NCI-H510A (cell line): ENCODE measurements at regions not wholly inside any gene's neighbourhood (a gene's known extent, or its start where the extent isn't known, plus 50 kb on each side); places are given as distances from the start of the nearest gene placed in this dataset.

Experiments
- DNase-seq: peaks from one replicate; lab custom pipeline; 2025; lab: John Stamatoyannopoulos, UW

DNA sequence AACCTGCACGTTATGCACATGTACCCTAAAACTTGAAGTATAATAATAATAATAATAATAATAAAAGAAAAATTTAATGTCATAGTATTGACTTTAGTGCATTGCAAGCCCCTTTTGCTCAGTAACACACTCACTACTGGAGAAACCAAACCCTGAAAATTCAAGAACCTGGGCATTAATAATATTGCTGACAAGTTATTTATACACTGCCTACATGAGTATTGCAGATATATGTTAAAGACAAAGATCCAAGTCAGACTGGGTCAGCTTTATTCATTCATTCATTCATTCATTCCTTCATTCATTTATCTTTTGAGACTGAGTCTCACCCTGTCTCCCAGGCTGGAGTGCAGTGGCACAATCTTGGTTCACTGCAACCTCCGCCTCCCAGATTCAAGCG lies 1711.2 kb downstream of the TP53TG3F start:
- no peak for DNase-seq

GRCh38 chr16:35171106-35171505 lies 1711.7 kb downstream of the TP53TG3F start:
- DNase-seq: no peak

- DNase-seq: no peak
These were observed 1713.9 kb downstream of the TP53TG3F start for GRCh38 chr16:35173295-35173694.

- no peak for DNase-seq
These were observed 1714.6 kb downstream of the TP53TG3F start for GRCh38 chr16:35174016-35174415.

GRCh38 chr16:35176449-35176848 lies 1717.0 kb downstream of the TP53TG3F start:
- no peak for DNase-seq

GRCh38 chr16:35177851-35178250 lies 1718.4 kb downstream of the TP53TG3F start:
- no peak for DNase-seq

- DNase-seq: no peak
These were observed 1721.6 kb downstream of the TP53TG3F start for GRCh38 chr16:35180970-35181369.

DNA sequence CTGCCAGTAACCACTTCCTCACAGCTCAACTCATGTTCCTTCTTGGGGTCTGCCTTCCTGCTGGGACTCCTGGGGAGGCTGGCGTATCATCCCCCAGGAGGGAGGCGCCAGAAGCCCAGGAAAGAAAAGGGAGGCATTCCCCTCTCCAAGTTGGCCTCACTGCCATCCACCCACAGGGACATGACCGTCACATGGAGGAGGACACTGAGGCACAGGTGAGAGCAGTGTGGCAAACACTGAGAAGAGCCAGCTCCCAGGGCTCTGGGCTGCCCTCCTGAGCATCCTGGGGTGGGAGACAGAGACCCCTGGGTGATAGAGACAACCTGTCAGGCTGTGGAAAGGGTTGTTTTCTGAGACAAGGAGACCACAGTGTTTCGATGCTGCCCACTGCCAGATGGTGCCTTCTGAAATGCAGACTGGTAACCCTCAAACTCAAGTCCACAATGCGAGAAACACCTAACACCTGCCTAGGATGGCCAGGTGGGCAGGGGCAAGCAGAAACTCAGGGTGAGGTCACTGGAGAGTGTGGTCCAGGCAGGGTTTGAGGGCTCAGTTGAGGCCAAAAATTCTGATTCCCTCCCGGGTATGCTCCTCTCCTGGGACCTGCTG lies 1722.1 kb downstream of the TP53TG3F start:
- no peak for DNase-seq

DNA sequence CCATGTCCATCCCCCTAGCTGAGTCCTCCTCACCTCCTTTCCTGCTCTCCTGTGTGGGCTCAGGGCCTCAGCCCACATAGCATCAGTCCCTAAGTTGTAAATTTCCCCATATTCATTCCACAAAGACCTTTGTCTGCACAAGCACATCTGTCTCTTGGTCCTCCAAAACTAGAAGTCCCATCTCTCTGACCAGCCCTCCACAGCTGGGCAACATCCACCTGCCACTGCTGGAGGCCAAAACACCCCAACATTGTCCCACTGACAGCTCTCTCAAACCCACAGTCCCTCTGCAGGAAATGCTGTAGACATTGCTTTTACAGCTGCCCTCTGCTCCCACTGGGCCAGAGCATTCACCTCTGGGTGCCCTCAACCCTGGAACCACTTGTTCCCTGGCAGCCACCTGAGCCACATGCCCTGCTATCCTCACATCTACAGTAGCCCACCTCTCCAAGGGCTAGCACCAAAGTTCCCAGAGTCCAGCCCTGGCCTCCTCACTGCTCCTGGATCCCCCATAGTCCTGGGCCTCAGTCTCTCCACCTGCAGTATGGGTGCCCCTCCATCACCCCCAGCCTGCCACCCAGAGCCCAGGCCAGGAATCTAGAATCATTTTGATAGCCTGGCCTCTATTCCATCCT lies 1722.7 kb downstream of the TP53TG3F start:
- DNase-seq: no peak

GRCh38 chr16:35182943-35183550 lies 1723.6 kb downstream of the TP53TG3F start:
- DNase-seq: no peak

DNA sequence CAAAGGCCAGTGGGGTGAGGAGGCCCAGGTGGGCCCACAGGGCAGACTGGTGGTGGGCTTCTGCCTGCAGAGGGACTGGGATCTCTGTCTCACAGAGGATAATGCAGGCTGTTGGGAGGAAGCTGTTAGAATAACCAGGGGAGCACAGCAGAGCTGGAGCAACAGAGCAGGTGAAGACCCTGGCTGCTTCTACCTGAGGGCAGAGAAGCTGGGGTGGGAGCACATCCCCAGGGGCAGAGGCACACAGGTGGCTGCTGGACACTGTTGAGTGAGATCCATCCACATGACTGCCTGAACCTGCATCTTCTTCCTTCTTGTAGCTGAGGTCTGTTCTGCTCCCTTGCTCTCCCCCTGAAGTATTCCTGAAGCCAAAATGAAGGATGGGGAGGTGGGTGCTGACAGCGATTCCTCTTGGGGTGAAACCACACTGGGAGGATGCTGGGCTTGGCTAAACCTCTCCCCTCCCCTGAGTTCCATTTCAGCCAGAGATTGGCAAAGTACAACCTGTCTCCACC lies 1725.0 kb downstream of the TP53TG3F start:
- DNase-seq: no peak

DNA sequence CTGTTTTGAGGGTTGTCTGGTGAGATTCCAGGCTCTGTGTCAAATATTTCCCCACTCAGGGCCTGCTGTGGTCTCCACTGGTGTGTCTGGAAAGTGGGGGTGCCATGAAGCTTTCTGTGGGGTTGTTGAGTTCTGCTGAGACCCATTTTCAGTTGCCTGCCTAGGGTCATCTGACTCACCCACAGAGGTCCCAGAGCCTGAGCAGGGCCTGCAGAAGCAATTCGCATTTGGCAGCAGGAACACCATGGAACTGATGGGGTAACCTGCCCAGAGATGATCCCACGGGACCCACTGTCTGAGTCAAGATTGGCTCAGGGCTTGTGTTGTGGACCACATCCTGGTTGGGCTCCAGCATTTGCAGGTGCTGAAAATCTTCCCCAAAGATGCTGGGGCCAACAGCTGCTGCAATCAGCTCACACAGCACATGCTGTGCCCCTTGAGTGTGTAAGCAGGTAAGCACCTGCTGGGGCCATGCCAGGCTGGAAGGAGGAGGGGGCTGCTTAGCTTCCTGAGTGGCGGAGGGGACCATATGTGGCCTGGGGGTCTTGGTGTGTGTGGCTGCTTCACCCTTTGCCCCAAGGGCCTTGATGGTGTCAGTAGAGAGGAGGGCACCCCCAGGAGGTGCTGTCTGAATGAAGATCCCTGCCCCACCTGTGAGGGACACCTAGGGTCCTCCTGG lies 1726.1 kb downstream of the TP53TG3F start:
- DNase-seq: no peak

DNA sequence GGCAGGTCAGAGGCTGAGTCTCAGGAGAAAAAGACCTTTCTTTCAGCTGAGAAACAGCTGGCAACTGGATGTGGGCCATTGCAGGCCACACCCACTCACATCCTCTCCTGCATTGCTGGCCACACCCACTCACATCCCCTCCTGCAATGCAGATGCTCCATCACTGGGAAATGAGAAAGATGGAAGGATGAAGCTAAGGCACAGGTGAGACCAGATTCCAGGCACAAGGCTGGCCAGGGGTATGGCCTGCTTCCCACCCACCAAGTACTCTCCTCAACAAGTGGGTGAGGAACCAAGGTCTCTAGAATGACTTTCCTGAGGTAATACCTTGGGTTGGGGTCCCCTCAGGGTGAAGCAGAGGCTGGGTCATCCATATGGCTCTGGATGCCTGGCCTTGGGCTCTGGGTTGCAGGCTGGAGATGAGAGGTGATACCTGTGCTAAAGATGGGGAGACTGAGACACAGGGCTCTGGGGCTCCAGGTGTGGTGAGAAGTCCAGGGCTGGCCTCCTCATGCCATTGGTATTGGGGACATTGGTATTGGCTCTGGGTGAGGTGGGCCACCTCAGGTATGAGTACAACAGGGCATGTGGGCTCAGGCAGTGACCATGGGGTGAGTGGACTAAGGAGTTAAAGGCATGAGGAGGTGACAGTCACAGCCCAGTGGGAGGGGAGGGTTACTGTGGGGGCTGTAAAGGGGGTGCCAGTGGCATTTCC lies 1726.8 kb downstream of the TP53TG3F start:
- no peak for DNase-seq

GRCh38 chr16:35187665-35188225 lies 1728.3 kb downstream of the TP53TG3F start:
- no peak for DNase-seq

GRCh38 chr16:35188288-35189155 lies 1729.1 kb downstream of the TP53TG3F start:
- DNase-seq: no peak

DNA sequence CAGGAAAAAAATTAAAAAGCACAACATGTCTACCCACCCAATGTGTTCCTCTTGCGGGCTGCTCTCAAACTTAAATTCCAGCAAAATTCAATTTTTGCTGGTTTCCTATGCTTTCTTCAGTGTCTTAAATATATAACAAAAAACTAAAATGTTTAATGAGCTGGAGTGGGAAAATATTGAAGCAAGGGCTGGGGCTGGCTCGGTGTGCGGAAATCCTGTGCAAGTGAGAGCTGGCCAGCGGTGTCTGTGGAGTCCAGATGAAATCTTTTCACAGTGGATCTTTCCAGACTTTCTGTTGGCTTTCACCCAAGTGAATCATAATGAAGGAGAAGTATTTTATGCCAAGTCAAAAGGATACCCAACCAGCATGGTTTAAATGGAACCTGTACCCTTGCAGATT lies 1733.6 kb downstream of the TP53TG3F start:
- DNase-seq: no peak

DNA sequence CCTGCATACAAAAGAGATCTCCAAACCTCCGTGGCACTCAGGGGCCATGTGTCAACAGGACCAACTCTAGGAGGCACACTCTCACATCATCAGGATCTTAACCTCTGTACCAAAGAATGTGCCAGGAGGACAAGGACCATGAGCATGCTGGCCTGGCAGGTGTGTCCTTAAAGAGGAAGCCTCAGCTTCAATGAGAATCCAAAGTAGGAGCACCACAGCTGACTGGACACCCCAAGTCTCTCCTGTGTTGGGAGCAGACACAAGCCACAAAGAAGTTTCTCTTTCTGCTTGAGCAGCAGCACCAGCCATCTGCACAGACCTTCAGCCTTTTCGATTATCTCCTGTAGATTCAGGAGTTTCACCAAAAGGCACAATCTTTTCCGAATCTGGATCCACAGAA lies 1734.5 kb downstream of the TP53TG3F start:
- DNase-seq: no peak

DNA sequence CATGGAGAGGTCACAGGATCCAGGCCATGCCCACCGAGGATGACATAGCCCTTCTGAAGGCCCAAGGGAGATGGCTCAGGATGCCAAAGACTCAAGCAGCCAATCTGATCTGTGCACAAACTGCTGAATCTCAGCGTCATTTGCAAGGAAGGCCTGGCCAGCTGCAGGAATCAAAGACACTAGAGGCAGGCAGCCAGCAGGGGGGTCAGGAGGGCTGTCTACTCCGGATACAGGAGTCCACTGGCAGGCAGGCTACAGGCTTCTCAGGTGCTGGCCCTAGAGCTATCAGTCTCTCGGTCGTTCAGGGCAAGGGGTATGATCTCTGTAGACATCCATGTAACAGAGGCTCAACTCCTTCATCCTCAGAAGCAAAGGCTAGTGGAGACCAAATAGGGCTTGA lies 1735.3 kb downstream of the TP53TG3F start:
- DNase-seq: no peak

- no peak for DNase-seq
These were observed 1735.9 kb downstream of the TP53TG3F start for GRCh38 chr16:35195173-35195863.

- DNase-seq: no peak
These were observed 1736.4 kb downstream of the TP53TG3F start for GRCh38 chr16:35195864-35196216.
